Suprapubic skin (tissue), 4 donors: ENCODE measurements at regions not wholly inside any gene's neighbourhood (a gene's known extent, or its start where the extent isn't known, plus 50 kb on each side); places are given as distances from the start of the nearest gene placed in this dataset.

Experiments
- CTCF ChIP-seq, 2 donors: fragments of 200-600 bp in 1 of 2; fragments of 450-650 bp in 1 of 2; sonication (generic) in 1 of 2; IDR thresholded peaks; one replicate each; pipeline ENCODE4 v1.5.1; 2016 to 2019; ENCODE audit warnings: antibody characterized with exemption in 2 of 2, mild to moderate bottlenecking in 1 of 2, moderate library complexity in 1 of 2
- EP300 ChIP-seq: sonication (generic); formaldehyde crosslinking; IDR thresholded peaks from one replicate; pipeline ENCODE4 v1.6.1; 2017; ENCODE audit warnings: antibody characterized with exemption
- POLR2A ChIP-seq, 2 donors: fragments of 450-650 bp; IDR thresholded peaks; one replicate each; pipeline ENCODE4 v1.6.1; 2017; ENCODE audit warnings: antibody characterized with exemption in 2 of 2, mild to moderate bottlenecking in 2 of 2, moderate library complexity in 2 of 2
- POLR2AphosphoS5 ChIP-seq, 3 donors: sonication (generic); formaldehyde crosslinking; IDR thresholded peaks; one replicate each; pipeline ENCODE4 v1.6.1; 2017; ENCODE audit warnings: antibody characterized with exemption in 3 of 3

GRCh38 chr1:5238351-5239130 lies 584.1 kb downstream of the AJAP1 start:
- no peak for TF ChIP-seq CTCF (IDR thresholded peaks at IDR 0.05)
- TF ChIP-seq POLR2AphosphoS5 (IDR thresholded peaks at IDR 0.05), result no peak
- TF ChIP-seq EP300, result no peak
- TF ChIP-seq POLR2A (IDR thresholded peaks at IDR 0.05), result no peak
